ENCODE measurements at regions not wholly inside any gene's neighbourhood (a gene's known extent, or its start where the extent isn't known, plus 50 kb on each side); places are given as distances from the start of the nearest gene placed in this dataset.

DNA sequence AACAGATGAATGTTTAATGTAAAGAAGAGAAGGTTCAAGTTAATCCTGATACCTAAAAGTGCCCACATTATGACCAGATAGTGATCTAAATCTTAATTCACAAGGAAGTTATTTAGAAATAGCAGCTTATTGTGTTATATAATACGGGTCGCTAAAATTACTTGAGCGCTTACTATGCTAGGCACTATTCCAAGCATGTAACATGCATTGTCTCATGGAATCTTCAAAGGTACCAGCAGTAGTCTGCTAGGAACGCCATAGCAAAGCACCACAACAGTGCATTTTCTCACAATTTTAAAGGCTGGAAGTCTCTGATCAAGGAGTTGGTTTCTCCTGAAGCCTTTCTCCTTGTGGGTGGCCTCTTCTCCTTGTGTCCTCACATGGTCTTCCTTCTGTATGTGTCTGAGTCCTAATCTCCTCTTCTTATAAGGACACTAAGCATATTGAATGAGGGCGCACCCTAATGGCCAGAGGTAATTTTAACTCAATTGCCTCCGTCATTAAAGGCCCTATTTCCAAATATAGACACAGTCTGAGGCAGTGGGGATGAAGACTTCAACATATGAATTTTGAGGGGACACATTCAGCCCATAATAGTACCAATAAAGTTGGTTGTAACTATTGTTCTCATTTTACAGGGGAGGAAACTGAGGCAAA is 118.4 kb downstream of the LRRC30 start:
- no peak for TF ChIP-seq RARB (CRISPR knock-in tag; IDR thresholded peaks at IDR 0.05)
- TF ChIP-seq, protein P1, sequence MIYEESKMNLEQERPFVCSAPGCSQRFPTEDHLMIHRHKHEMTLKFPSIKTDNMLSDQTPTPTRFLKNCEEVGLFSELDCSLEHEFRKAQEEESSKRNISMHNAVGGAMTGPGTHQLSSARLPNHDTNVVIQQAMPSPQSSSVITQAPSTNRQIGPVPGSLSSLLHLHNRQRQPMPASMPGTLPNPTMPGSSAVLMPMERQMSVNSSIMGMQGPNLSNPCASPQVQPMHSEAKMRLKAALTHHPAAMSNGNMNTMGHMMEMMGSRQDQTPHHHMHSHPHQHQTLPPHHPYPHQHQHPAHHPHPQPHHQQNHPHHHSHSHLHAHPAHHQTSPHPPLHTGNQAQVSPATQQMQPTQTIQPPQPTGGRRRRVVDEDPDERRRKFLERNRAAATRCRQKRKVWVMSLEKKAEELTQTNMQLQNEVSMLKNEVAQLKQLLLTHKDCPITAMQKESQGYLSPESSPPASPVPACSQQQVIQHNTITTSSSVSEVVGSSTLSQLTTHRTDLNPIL (CRISPR knock-in tag; IDR thresholded peaks at IDR 0.05; ENCODE audit: low read depth) = no peak
- no peak for TF ChIP-seq ARNTL (CRISPR knock-in tag; IDR thresholded peaks at IDR 0.05; ENCODE audit: borderline replicate concordance, low read depth)
- no peak for TF ChIP-seq BACH2 (CRISPR knock-in tag; IDR thresholded peaks at IDR 0.05; ENCODE audit: borderline replicate concordance)

All from SK-N-SH treated with all-trans-retinoic acid at 6 μM for 48 hours (cell line).